Lower lobe of right lung (tissue), 2 donors: ENCODE measurements at regions not wholly inside any gene's neighbourhood (a gene's known extent, or its start where the extent isn't known, plus 50 kb on each side); places are given as distances from the start of the nearest gene placed in this dataset.

Source experiments
- ATAC-seq, 2 donors: fragments of 200-7000 bp; cut with Tn5 transposase; one replicate each; pipeline ENCODE4 v1.9.1; 2020 to 2022; ENCODE audit warnings: mild to moderate bottlenecking in 2 of 2, moderate library complexity in 2 of 2
- DNase-seq: peaks from one replicate; pipeline ENCODE4 v3.0.0-alpha.2; 2020
- H3K27ac ChIP-seq: fragments of 200-600 bp; one replicate; pipeline ENCODE4 v1.8.0; 2022
- H3K27me3 ChIP-seq: fragments of 200-600 bp; one replicate; pipeline ENCODE4 v1.8.0; 2022; ENCODE audit warnings: low read depth
- H3K36me3 ChIP-seq: fragments of 200-600 bp; one replicate; pipeline ENCODE4 v1.8.0; 2022; ENCODE audit warnings: mild to moderate bottlenecking
- H3K4me1 ChIP-seq: fragments of 200-600 bp; one replicate; pipeline ENCODE4 v1.8.0; 2022
- H3K4me3 ChIP-seq: fragments of 200-600 bp; one replicate; pipeline ENCODE4 v1.8.0; 2022; ENCODE audit warnings: mild to moderate bottlenecking
- H3K9me3 ChIP-seq: fragments of 200-600 bp; one replicate; pipeline ENCODE4 v1.8.0; 2022
- CTCF ChIP-seq: fragments of 200-600 bp; IDR thresholded peaks from one replicate; pipeline ENCODE4 v1.8.0; 2022; ENCODE audit warnings: antibody characterized with exemption, mild to moderate bottlenecking
- intact Hi-C: fragments of 100-400 bp; cut with DNase I; formaldehyde crosslinking; loops from one replicate; pipeline ENCODE4 v1.11.0; 2022
- donor health status: DM: no; HTN: yes; CAD: no; lungs with severe emphysema.

- intact Hi-C loops: no loop called here
- ATAC-seq (no peak), DNase-seq (no peak)
- no peak for TF ChIP-seq CTCF
- Histone ChIP-seq H3K4me3 (no peak overlapping the region), H3K9me3 (no peaks in the 10 kb centered on the region), H3K36me3 (no peaks in the 10 kb centered on the region), H3K27ac (no peak overlapping the region), H3K4me1 (no peaks in the 10 kb centered on the region), H3K27me3 (no peaks in the 10 kb centered on the region)
Measured at GRCh38 chrX:42855259-42855658, 77.3 kb upstream of the PPP1R2C start.

GRCh38 chrX:42857766-42858165 is 79.8 kb upstream of the PPP1R2C start:
- ATAC-seq (no peak), DNase-seq (no peak)
- Histone ChIP-seq H3K4me3 (no peak overlapping the region), H3K27ac (no peak overlapping the region), H3K9me3 (no peaks in the 10 kb centered on the region), H3K36me3 (no peaks in the 10 kb centered on the region), H3K4me1 (no peaks in the 10 kb centered on the region), H3K27me3 (no peaks in the 10 kb centered on the region)
- intact Hi-C loops: no loop called here
- TF ChIP-seq CTCF: no peak

GRCh38 chrX:42869011-42869410 is 91.0 kb upstream of the PPP1R2C start:
- ATAC-seq (no peak), DNase-seq (no peak)
- Histone ChIP-seq H3K4me3 (no peak overlapping the region), H3K27ac (no peak overlapping the region), H3K9me3 (no peaks in the 10 kb centered on the region), H3K36me3 (no peaks in the 10 kb centered on the region), H3K4me1 (no peaks in the 10 kb centered on the region), H3K27me3 (no peaks in the 10 kb centered on the region)
- no peak for TF ChIP-seq CTCF
- intact Hi-C loops: no loop called here

- Histone ChIP-seq H3K36me3 (no peaks in the 10 kb centered on the region), H3K9me3 (no peaks in the 10 kb centered on the region), H3K4me3 (no peak overlapping the region), H3K27me3 (no peaks in the 10 kb centered on the region), H3K27ac (no peak overlapping the region), H3K4me1 (no peaks in the 10 kb centered on the region)
- TF ChIP-seq CTCF: no peak
- no peak for DNase-seq
- intact Hi-C loops: no loop called here
- ATAC-seq: no peak
Measured at GRCh38 chrX:42869659-42870476, 91.9 kb upstream of the PPP1R2C start.

- intact Hi-C loops: no loop called here
- no peaks in the 10 kb centered on the region for H3K36me3 ChIP-seq
- no peak for ATAC-seq
- no peaks in the 10 kb centered on the region for H3K9me3 ChIP-seq
- TF ChIP-seq CTCF: no peak
- no peaks in the 10 kb centered on the region for H3K27me3 ChIP-seq
- no peak overlapping the region for H3K4me3 ChIP-seq
- no peak for DNase-seq
- no peak overlapping the region for H3K27ac ChIP-seq
- no peaks in the 10 kb centered on the region for H3K4me1 ChIP-seq
Measured at GRCh38 chrX:42886519-42886918, 108.6 kb upstream of the PPP1R2C start.
